Keratinocyte (primary cell): ENCODE measurements at regions not wholly inside any gene's neighbourhood (a gene's known extent, or its start where the extent isn't known, plus 50 kb on each side); places are given as distances from the start of the nearest gene placed in this dataset.
"Not testable (repeated sequence)": the region's sequence is repeated elsewhere in the genome, so short reads cannot be mapped to it uniquely, and the experiment has no call there.

ENCODE experiments used
- EZH2 ChIP-seq: IDR thresholded peaks from one replicate; pipeline ENCODE4 v1.6.1; 2012; ENCODE audit warnings: inconsistent platforms, mild to moderate bottlenecking, low read length, moderate library complexity
- TF ChIP-seq, protein P1 (sequence below), 3 experiments: IDR thresholded peaks in 1 of 3; conservative IDR thresholded peaks in 1 of 3; optimal IDR thresholded peaks in 1 of 3; 2 replicates in 2 of 3; 3 replicates in 1 of 3; pipeline versions ENCODE3 to v1.5.1; 2011; ENCODE audit warnings: low read length in 3 of 3, mild to moderate bottlenecking in 3 of 3, moderate library complexity in 2 of 3, control low read depth in 1 of 3, inconsistent platforms in 1 of 3; ENCODE audit not compliant: insufficient read depth in 2 of 3; ENCODE audit errors: extremely low read depth in 1 of 3

DNA sequence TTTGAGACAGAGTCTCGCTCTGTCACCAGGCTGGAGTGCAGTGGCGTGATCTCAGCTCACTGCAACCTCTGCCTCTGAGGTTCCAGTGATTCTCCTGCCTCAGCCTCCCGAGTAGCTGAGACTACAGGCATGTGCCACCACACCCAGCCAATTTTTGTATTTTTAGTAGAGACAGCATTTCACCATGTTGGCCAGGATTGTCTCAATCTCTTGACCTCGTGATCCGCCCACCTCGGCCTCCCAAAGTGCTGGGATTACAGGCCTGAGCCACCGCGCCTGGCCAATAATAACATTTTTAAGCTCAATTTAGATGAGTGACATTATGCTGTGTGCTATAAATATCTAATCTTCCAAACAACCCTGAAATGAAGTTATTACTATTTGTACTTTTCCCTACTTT lies 338.8 kb upstream of the VRK2 start:
- TF ChIP-seq, protein P1, sequence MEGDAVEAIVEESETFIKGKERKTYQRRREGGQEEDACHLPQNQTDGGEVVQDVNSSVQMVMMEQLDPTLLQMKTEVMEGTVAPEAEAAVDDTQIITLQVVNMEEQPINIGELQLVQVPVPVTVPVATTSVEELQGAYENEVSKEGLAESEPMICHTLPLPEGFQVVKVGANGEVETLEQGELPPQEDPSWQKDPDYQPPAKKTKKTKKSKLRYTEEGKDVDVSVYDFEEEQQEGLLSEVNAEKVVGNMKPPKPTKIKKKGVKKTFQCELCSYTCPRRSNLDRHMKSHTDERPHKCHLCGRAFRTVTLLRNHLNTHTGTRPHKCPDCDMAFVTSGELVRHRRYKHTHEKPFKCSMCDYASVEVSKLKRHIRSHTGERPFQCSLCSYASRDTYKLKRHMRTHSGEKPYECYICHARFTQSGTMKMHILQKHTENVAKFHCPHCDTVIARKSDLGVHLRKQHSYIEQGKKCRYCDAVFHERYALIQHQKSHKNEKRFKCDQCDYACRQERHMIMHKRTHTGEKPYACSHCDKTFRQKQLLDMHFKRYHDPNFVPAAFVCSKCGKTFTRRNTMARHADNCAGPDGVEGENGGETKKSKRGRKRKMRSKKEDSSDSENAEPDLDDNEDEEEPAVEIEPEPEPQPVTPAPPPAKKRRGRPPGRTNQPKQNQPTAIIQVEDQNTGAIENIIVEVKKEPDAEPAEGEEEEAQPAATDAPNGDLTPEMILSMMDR (optimal IDR thresholded peaks at IDR 0.05 in 1 of 3, IDR thresholded peaks at IDR 0.05 in 1 of 3, conservative IDR thresholded peaks at IDR 0.05 in 1 of 3; ENCODE audit: extremely low read depth in 1 of 3, insufficient read depth in 2 of 3, low read length in 3 of 3): not testable (repeated sequence)
- TF ChIP-seq EZH2: not testable (repeated sequence)
